ENCODE measurements at regions not wholly inside any gene's neighbourhood (a gene's known extent, or its start where the extent isn't known, plus 50 kb on each side); places are given as distances from the start of the nearest gene placed in this dataset.
"Not testable (repeated sequence)": the region's sequence is repeated elsewhere in the genome, so short reads cannot be mapped to it uniquely, and the experiment has no call there.

DNA sequence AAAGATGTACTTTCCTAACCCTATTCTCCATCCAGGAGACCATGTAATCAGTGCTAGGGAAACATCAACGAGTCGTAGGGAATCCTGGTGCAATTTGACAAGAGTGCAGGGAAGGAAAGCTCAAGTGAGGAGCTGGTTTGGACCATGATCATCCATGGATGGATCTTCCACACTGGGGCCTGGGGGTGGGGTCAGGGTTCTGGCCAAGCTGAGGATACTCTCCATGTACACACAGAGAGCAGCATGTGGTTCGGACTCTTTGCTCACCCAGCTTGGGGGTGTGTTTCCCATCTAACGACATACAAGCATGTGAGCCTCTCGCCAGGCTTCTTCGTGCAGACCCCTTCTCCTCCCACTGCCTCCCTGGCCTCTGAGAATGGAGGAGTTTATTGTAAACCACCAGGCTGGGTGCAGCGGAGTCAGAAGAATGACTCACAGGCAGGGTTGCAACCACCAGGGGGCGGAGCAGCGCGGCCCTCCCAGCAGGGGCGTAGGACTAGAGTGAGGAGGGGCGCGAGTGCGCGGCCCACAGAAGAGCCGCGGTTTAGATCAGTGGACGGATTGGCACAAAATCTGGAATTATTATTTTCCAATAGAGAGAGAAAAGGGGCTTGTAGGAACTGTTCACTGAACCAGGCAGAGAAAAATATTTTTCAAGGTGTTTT lies 530.0 kb upstream of the B3GAT1 start:
- DNase-seq, result not testable (repeated sequence)

GRCh38 chr11:134941326-134941725 lies 529.3 kb upstream of the B3GAT1 start:
- no peak for DNase-seq

GRCh38 chr11:134940441-134941126 lies 528.5 kb upstream of the B3GAT1 start:
- DNase-seq, result no peak

GRCh38 chr11:134939905-134940304 lies 527.9 kb upstream of the B3GAT1 start:
- no peak for DNase-seq

DNA sequence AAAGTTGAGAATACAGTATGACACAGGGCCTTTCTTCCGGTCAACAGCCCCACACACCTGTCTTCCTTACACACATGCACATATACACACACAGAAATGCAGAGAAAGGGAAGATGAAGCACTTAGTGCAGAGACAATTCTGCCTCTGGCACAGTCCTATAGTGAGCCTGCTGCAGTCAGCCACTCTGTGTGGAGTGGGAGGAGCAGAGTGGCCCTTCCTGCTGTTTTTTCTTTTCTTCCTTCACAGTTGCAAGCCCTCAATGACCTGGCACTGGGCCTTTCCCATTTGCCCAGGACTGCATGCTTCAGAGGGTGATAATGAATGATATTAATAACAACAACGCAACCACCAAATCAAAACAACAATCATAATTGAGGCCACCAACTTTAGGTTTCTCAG lies 527.0 kb upstream of the B3GAT1 start:
- DNase-seq, result no peak

DNA sequence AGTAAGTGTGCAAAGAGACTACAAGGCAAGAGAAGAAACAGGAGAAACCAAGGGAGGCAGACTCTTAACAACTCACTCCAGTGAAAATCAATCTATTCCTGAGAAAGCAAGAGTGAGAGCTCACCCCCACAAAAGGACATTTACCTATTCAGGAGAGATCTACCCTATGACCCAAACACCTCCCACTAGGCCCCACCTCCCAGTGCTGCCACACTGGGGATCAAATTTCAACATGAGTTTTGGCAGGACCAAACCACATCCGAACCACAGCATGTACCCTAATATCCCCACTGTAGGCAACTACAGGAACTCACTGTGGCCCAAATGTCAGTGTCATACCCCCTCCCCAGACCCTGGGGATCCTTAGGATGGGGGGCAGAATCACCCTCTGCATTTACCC lies 526.2 kb upstream of the B3GAT1 start:
- no peak for DNase-seq

DNA sequence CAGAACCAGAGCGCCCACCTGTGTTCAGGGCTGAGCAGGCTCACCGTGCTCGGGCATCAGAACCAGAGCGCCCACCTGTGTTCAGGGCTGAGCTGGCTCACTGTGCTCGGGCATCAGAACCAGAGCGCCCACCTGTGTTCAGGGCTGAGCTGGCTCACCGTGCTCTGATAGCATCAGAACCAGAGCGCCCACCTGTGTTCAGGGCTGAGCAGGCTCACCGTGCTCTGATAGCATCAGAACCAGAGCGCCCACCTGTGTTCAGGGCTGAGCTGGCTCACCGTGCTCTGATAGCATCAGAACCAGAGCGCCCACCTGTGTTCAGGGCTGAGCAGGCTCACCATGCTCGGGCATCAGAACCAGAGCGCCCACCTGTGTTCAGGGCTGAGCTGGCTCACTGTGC lies 525.2 kb upstream of the B3GAT1 start:
- DNase-seq, result not testable (repeated sequence)

DNA sequence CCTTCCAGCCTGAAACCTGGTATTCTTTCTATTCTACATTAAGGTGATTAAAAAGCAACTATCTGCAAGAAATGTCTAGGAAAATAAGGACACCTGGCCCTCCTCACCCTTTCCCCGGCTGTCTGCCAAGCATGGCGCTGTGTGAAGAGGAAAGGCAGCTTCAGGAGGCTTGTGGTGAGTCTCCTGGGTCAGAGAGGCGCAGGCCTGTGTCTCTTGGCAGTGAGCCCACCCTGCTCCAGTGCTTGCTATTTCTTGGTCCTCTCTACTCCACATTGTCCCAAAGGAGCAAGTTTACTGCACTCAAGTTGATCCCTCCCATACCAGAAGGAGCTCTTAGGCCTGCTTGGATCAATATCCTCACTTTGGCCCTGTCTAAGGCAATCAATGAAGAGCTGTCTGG lies 520.7 kb upstream of the B3GAT1 start:
- no peak for DNase-seq

DNA sequence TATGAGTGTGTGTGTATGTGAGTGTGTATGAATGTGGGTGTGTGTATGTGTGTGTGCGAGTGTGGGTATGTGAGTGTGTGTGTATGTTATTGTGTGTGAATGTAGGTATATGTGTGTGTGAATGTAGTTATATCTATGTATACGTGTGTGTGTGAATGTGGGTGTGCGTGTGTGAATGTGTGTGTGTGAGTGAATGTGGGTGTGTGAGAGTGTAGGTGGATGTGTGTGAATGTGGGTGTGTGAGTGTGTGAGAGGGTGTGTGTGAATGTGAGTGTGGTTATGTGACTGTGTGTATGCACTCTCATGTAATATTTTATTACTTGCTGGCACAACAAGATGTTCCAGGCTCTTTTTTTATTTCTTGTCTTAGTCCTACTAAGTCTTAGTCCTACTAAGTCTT lies 513.4 kb upstream of the B3GAT1 start:
- DNase-seq, result no peak

DNA sequence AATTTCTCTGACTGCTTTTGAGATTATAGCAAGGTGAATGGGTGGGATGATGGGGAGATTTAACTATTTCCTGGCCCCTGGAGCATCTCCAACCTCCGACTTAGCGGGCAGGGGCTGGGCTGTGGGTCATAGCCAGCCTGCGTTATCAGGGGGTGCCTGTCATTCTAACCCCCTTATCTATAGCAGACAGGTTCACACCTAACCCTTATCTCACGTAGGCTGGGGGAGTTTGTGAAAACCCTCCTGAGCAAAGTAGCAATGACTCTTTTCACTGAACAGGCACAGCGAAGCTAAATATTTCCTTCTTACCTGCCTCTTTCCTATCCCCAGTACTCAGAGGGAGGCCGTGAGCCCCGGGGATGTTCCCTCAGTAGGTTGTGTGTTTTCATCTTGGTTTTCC lies 511.4 kb upstream of the B3GAT1 start:
- no peak for DNase-seq

GRCh38 chr11:134921938-134922337 lies 509.9 kb upstream of the B3GAT1 start:
- DNase-seq, result no peak

DNA sequence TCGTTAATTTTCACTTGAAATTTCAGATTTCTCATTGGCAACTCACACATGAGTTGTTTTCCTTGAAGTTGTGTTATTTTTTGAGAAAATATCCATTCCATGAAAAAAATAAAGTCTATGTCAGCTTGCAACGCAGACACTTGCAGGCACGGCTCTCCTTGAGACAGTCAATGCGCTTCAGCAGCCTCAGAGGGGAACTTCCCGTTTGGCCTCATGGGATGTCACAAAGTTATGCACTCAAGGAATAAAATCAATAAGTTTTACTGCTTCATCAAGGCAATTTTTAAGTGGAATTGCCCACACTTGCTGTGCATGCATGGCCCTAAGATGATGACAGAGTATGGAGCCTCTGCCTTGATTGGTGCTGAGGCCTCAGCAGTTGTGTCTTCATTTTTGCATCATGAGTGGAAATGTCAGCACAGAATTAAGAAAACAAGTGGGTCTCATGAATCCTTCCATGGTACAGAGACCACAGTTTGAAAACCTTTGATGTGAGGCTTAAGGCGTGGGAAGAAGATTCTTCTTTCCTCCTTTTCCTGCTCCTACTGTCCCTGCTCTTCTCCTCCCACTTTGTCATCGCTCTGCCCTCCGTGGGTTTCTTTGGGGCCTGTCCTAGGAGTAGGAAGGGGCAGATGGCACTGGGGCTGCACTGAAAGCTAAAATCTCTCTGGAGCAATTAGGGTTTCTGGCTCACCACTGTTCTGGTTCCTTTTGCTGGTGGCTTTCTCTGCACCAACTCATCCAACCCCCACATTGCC lies 509.0 kb upstream of the B3GAT1 start:
- no peak for DNase-seq

- DNase-seq, result no peak
Measured at GRCh38 chr11:134916421-134917213, 504.6 kb upstream of the B3GAT1 start.

DNA sequence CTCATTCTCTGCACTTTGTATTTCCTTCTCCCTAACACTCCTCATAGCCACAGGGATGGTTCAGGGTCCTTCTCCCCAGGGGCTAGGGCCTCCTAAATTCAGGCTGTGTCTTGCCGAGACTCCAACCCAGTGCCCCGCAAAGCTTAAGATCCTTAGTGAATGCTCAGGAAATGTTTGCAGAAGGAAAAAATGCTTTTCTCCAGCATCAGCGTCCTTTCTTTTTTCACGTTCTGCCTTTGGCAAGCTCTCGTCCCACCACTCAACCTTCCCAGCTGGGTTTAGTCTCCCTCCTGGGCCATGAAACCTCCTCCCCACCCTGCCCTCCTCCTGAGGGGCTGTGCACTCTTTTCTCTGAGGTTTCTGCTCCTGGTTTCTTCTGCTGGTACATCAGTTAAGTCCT lies 503.8 kb upstream of the B3GAT1 start:
- no peak for DNase-seq

DNA sequence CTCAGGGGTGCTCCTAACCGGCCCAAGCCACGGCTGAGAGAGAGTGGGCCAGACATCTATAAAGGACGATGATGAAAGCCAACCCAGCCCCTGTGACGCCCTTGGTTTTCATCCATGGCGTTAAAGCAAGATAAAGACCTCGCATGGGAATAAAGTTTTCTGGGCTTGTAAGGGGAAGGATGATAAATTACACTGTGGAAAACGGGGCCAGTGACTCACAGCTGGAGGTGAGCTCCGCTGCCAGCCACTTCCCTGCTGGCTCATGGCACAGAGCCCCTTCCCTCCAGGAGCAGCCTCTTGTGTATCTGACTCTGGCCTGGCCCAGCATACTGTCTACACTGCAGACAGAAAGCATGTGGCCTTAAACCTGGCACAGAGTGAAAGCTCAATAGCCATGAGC lies 503.2 kb upstream of the B3GAT1 start:
- DNase-seq, result no peak

- no peak for DNase-seq
Measured at GRCh38 chr11:134913999-134914590, 502.1 kb upstream of the B3GAT1 start.

GRCh38 chr11:134913391-134913790 lies 501.3 kb upstream of the B3GAT1 start:
- DNase-seq, result no peak

DNA sequence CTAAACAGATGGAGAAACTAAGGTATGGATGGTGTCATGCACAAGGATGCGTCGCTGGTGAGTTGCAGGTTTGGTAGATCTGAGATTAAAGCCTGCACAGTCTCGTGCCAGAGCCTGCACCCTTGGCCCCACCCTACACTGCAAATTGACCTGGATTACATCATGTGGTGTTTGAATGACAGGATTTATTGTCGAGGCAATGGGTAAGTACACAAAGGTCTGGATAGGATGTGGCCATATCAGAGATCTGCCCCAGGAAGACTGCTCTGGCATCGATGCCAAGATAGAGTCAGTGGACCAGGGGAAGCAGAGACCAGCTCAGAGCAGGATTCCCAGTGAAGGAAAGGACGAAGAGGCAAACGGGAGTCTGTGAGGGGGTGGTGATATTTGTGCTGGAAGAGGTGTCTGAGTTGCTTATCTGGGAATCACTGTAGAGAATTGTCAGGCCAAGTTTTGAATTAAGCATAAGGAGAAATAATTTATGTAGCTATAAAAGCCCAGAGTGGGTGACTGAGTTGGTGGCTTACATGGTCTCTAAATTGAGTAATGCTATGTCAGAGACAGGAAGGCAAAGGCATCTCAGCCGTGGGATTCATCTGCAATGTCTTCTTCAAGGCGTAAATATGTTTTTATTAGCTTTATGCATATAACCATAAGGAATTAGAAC lies 499.6 kb upstream of the B3GAT1 start:
- no peak for DNase-seq

- no peak for DNase-seq
Measured at GRCh38 chr11:134908583-134908982, 496.5 kb upstream of the B3GAT1 start.

DNA sequence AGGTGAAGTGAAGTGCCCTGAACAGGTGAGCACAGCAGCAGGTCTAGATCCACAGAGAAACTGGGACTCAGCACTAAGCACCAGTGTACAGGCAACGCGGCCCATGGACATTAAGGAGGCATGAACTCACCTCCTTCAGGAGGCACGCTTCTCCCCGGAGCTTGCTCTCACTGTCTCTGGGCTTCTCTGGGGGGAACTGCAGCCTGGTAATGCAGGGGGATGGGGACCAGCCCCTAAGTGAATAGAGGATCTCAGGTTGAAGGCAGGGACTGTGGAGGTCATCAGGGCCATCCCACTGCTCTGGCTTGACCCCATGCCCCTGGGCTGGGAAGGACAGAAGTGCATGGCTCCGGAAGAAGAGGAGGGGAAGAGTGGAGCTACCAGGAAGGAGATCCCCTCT lies 495.6 kb upstream of the B3GAT1 start:
- no peak for DNase-seq

GRCh38 chr11:134906356-134906955 lies 494.4 kb upstream of the B3GAT1 start:
- DNase-seq, result no peak

GRCh38 chr11:134905928-134906327 lies 493.9 kb upstream of the B3GAT1 start:
- no peak for DNase-seq

All from NCI-H524 treated with DMSO at 0.1 percent for 48 hours (cell line).